GM12878 (cell line): ENCODE measurements at regions not wholly inside any gene's neighbourhood (a gene's known extent, or its start where the extent isn't known, plus 50 kb on each side); places are given as distances from the start of the nearest gene placed in this dataset.

ENCODE experiments used
- CBFB ChIP-seq: IDR thresholded peaks from 2 replicates; pipeline ENCODE4 v1.6.1; 2016; ENCODE audit warnings: antibody characterized with exemption, low read depth
- CHD4 ChIP-seq: fragments of 200-600 bp; sonication (generic); IDR thresholded peaks from 2 replicates; pipeline ENCODE4 v1.6.1; 2016; ENCODE audit warnings: mild to moderate bottlenecking
- FOS ChIP-seq: IDR thresholded peaks from 3 replicates; pipeline ENCODE4 v1.6.1; 2011; ENCODE audit warnings: borderline replicate concordance; ENCODE audit not compliant: insufficient read length; ENCODE audit errors: extremely low read depth
- KDM1A ChIP-seq: fragments of 200-600 bp; sonication (generic); IDR thresholded peaks from 2 replicates; pipeline ENCODE4 v1.6.1; 2016; ENCODE audit warnings: borderline replicate concordance
- POLR2A ChIP-seq: IDR thresholded peaks from 2 replicates; pipeline ENCODE4 v1.6.1; 2011; ENCODE audit warnings: low read depth, mild to moderate bottlenecking, low read length
- RAD21 ChIP-seq: IDR thresholded peaks from 2 replicates; pipeline ENCODE4 v1.6.1; 2011; ENCODE audit warnings: mild to moderate bottlenecking, low read depth, low read length, moderate library complexity; ENCODE audit not compliant: insufficient read depth
- SIN3A ChIP-seq: IDR thresholded peaks from 2 replicates; pipeline ENCODE4 v1.6.1; 2012; ENCODE audit warnings: low read depth, low read length, improper control_type of control experiment
- TF ChIP-seq, protein P1 (sequence below), 3 experiments: IDR thresholded peaks in 2 of 3; conservative IDR thresholded peaks in 1 of 3; 2 replicates each; pipeline ENCODE4 v1.5.1; 2011; ENCODE audit warnings: low read depth in 3 of 3, low read length in 3 of 3, mild to moderate bottlenecking in 3 of 3, control low read depth in 2 of 3, moderate library complexity in 2 of 3, inconsistent platforms in 1 of 3, mixed read lengths in 1 of 3; ENCODE audit not compliant: control insufficient read depth in 2 of 3, insufficient read depth in 1 of 3; ENCODE audit errors: extremely low read depth in 1 of 3

DNA sequence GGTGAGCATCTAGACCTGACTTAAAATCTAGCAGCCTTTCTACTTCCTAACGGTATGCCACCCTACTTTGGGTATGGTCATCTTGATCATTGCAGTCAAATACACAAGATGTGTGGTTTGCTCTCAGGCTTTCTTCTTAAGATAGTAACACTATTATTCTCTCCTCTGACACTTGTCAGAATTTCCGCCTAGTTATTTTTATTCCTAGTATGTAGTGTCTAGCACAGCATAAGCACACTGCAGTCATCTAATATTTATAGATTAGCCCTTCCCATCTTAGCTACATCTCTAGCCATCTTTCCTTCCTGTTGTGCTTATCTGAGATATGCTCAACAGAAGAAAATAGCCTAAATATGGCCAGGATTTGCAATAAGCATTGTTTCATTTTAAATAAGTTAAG, 180.1 kb downstream of the C12orf50 start:
- TF ChIP-seq CHD4 (no peak), KDM1A (no peak), FOS (no peak), SIN3A (no peak), POLR2A (no peak), CBFB (no peak), RAD21 (no peak)
- TF ChIP-seq, protein P1, sequence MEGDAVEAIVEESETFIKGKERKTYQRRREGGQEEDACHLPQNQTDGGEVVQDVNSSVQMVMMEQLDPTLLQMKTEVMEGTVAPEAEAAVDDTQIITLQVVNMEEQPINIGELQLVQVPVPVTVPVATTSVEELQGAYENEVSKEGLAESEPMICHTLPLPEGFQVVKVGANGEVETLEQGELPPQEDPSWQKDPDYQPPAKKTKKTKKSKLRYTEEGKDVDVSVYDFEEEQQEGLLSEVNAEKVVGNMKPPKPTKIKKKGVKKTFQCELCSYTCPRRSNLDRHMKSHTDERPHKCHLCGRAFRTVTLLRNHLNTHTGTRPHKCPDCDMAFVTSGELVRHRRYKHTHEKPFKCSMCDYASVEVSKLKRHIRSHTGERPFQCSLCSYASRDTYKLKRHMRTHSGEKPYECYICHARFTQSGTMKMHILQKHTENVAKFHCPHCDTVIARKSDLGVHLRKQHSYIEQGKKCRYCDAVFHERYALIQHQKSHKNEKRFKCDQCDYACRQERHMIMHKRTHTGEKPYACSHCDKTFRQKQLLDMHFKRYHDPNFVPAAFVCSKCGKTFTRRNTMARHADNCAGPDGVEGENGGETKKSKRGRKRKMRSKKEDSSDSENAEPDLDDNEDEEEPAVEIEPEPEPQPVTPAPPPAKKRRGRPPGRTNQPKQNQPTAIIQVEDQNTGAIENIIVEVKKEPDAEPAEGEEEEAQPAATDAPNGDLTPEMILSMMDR (IDR thresholded peaks at IDR 0.05 in 2 of 3, conservative IDR thresholded peaks at IDR 0.05 in 1 of 3; ENCODE audit: control insufficient read depth in 2 of 3, extremely low read depth in 1 of 3, insufficient read depth in 1 of 3, low read depth in 3 of 3, low read length in 3 of 3), result no peak
